ENCODE measurements at regions not wholly inside any gene's neighbourhood (a gene's known extent, or its start where the extent isn't known, plus 50 kb on each side); places are given as distances from the start of the nearest gene placed in this dataset.

- no peak for TF ChIP-seq TCF4 (CRISPR knock-in tag; IDR thresholded peaks at IDR 0.05; ENCODE audit: borderline replicate concordance)
- no peak for TF ChIP-seq ARNTL (CRISPR knock-in tag; IDR thresholded peaks at IDR 0.05; ENCODE audit: borderline replicate concordance, low read depth)
- no peak for TF ChIP-seq TSHZ2 (CRISPR knock-in tag; IDR thresholded peaks at IDR 0.05)
- no peak for TF ChIP-seq ZFP3 (CRISPR knock-in tag; IDR thresholded peaks at IDR 0.05)
- TF ChIP-seq ISL1 (CRISPR knock-in tag; IDR thresholded peaks at IDR 0.05), result no peak
- no peak for ATAC-seq
These were observed 125.6 kb downstream of the LSM5 start for GRCh38 chr7:32364581-32364980.

DNA sequence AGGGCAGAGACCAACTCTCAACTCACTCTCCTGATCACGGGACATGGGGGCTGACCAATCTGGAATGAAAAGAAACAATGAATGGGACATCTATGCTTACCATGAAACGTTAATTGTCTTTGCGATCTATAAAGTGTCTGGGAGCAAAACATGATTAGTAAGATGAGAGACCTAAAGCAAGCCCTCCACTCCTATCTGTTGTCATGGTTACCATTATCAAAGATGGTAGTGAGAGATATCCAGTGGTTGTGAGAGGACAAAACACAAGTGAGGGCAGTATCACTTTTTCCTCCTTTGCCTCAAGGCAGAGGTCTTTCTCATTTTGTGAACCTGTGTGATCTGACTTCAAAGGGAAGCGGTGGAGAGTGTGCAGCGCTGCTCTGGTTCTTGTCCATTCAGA is 130.1 kb downstream of the LSM5 start:
- no peak for ATAC-seq
- TF ChIP-seq ZC3H10 (CRISPR knock-in tag; IDR thresholded peaks at IDR 0.05), result no peak

GRCh38 chr7:32357535-32358277 is 132.5 kb downstream of the LSM5 start:
- TF ChIP-seq TCF4 (CRISPR knock-in tag; IDR thresholded peaks at IDR 0.05; ENCODE audit: borderline replicate concordance) (no peak), ZNF565 (CRISPR knock-in tag; conservative IDR thresholded peaks at IDR 0.05; ENCODE audit: low read depth) (no peak), ZFP30 (CRISPR knock-in tag; IDR thresholded peaks at IDR 0.05) (no peak), ZFP3 (CRISPR knock-in tag; IDR thresholded peaks at IDR 0.05) (no peak), ZNF70 (CRISPR knock-in tag; IDR thresholded peaks at IDR 0.05) (no peak), ARNTL (CRISPR knock-in tag; IDR thresholded peaks at IDR 0.05; ENCODE audit: borderline replicate concordance, low read depth) (no peak), CREB5 (CRISPR knock-in tag; IDR thresholded peaks at IDR 0.05; ENCODE audit: low read depth) (no peak), RARB (CRISPR knock-in tag; IDR thresholded peaks at IDR 0.05) (no peak), TSHZ2 (CRISPR knock-in tag; IDR thresholded peaks at IDR 0.05) (no peak), SNAI2 (CRISPR knock-in tag; IDR thresholded peaks at IDR 0.05) (no peak), ZC3H10 (CRISPR knock-in tag; IDR thresholded peaks at IDR 0.05) (no peak), GLIS3 (CRISPR knock-in tag; IDR thresholded peaks at IDR 0.05) (no peak), BACH2 (CRISPR knock-in tag; IDR thresholded peaks at IDR 0.05; ENCODE audit: borderline replicate concordance) (no peak)
- TF ChIP-seq, protein P1, sequence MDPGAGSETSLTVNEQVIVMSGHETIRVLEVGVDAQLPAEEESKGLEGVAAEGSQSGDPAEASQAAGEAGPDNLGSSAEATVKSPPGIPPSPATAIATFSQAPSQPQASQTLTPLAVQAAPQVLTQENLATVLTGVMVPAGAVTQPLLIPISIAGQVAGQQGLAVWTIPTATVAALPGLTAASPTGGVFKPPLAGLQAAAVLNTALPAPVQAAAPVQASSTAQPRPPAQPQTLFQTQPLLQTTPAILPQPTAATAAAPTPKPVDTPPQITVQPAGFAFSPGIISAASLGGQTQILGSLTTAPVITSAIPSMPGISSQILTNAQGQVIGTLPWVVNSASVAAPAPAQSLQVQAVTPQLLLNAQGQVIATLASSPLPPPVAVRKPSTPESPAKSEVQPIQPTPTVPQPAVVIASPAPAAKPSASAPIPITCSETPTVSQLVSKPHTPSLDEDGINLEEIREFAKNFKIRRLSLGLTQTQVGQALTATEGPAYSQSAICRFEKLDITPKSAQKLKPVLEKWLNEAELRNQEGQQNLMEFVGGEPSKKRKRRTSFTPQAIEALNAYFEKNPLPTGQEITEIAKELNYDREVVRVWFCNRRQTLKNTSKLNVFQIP (CRISPR knock-in tag; IDR thresholded peaks at IDR 0.05; ENCODE audit: borderline replicate concordance, low read depth), result no peak
- ATAC-seq, result no peak

GRCh38 chr7:32347244-32347828 is 142.8 kb downstream of the LSM5 start:
- TF ChIP-seq ZFP3 (CRISPR knock-in tag; IDR thresholded peaks at IDR 0.05) (no peak), BACH2 (CRISPR knock-in tag; IDR thresholded peaks at IDR 0.05; ENCODE audit: borderline replicate concordance) (no peak), TOX (CRISPR knock-in tag; IDR thresholded peaks at IDR 0.05; ENCODE audit: borderline replicate concordance) (no peak), OSR1 (CRISPR knock-in tag; IDR thresholded peaks at IDR 0.05) (no peak), PPARA (CRISPR knock-in tag; IDR thresholded peaks at IDR 0.05; ENCODE audit: borderline replicate concordance) (no peak), ISL1 (CRISPR knock-in tag; IDR thresholded peaks at IDR 0.05) (no peak), CSDC2 (CRISPR knock-in tag; IDR thresholded peaks at IDR 0.05) (no peak), CREB5 (CRISPR knock-in tag; IDR thresholded peaks at IDR 0.05; ENCODE audit: low read depth) (no peak), TCF4 (CRISPR knock-in tag; IDR thresholded peaks at IDR 0.05; ENCODE audit: borderline replicate concordance) (no peak)
- TF ChIP-seq, protein P2, sequence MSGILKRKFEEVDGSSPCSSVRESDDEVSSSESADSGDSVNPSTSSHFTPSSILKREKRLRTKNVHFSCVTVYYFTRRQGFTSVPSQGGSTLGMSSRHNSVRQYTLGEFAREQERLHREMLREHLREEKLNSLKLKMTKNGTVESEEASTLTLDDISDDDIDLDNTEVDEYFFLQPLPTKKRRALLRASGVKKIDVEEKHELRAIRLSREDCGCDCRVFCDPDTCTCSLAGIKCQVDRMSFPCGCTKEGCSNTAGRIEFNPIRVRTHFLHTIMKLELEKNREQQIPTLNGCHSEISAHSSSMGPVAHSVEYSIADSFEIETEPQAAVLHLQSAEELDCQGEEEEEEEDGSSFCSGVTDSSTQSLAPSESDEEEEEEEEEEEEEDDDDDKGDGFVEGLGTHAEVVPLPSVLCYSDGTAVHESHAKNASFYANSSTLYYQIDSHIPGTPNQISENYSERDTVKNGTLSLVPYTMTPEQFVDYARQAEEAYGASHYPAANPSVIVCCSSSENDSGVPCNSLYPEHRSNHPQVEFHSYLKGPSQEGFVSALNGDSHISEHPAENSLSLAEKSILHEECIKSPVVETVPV (CRISPR knock-in tag; IDR thresholded peaks at IDR 0.05), result no peak
- ATAC-seq, result peak; percentile 44; the same call in 1 of the 3 replicates
